DMS114 treated with DMSO at 0.1 percent for 48 hours (cell line): ENCODE measurements at regions not wholly inside any gene's neighbourhood (a gene's known extent, or its start where the extent isn't known, plus 50 kb on each side); places are given as distances from the start of the nearest gene placed in this dataset.
"Not testable (repeated sequence)": the region's sequence is repeated elsewhere in the genome, so short reads cannot be mapped to it uniquely, and the experiment has no call there.

Source experiments
- DNase-seq: peaks from one replicate; lab custom pipeline; 2025; ENCODE audit not compliant: unreplicated experiment; lab: John Stamatoyannopoulos, UW

- DNase-seq, result not testable (repeated sequence)
Measured at GRCh38 chr10:65053831-65054351, 1532.7 kb downstream of the REEP3 start.

GRCh38 chr10:65054701-65055100 lies 1533.5 kb downstream of the REEP3 start:
- DNase-seq, result not testable (repeated sequence)

DNA sequence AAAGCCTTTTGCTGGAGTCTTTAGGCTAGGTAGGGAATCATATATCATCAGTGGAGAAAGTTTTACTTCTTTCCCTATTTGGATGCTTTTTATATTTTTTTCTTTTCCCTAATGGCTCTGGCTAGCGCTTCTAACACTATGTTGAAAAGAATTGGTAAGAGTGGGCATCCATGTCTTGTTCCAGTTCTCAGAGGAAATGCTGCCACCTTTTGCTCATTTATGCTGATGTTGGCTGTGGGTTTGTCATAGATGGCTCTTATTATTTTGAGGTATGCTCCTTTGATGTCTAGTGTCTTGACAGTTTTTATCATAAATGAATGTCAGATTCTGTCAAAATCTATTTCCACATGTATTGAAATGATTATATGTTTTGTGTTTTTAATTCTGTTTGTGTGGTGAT lies 1544.1 kb downstream of the REEP3 start:
- no peak for DNase-seq

GRCh38 chr10:65083222-65083621 lies 1562.0 kb downstream of the REEP3 start:
- DNase-seq, result no peak

GRCh38 chr10:65090991-65091390 lies 1569.8 kb downstream of the REEP3 start:
- DNase-seq, result no peak

- DNase-seq, result no peak
Measured at GRCh38 chr10:65100146-65100545, 1578.9 kb downstream of the REEP3 start.

GRCh38 chr10:65100881-65101280 lies 1579.7 kb downstream of the REEP3 start:
- DNase-seq, result not testable (repeated sequence)

GRCh38 chr10:65110009-65110408 lies 1588.8 kb downstream of the REEP3 start:
- no peak for DNase-seq

- not testable (repeated sequence) for DNase-seq
Measured at GRCh38 chr10:65111059-65111458, 1589.9 kb downstream of the REEP3 start.

- no peak for DNase-seq
Measured at GRCh38 chr10:65112573-65112972, 1591.4 kb downstream of the REEP3 start.

DNA sequence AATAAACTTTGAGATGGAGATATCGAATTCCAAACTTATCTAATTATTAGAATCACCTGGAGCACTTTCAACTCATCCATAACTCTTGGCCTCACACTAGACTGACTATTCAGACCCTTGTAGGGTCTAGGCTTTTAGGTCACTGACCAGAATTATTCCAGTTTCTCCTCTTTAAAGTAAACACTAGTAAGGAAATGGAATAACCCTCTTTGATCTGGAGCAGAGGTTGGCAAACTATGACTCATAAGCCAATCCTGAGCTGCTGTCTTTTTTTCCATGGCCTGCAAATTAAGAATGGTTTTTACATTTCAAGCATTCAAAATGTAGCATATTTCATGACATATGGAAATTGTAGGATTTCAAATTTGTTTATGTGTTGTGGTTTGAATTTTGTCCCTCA lies 1601.9 kb downstream of the REEP3 start:
- no peak for DNase-seq

DNA sequence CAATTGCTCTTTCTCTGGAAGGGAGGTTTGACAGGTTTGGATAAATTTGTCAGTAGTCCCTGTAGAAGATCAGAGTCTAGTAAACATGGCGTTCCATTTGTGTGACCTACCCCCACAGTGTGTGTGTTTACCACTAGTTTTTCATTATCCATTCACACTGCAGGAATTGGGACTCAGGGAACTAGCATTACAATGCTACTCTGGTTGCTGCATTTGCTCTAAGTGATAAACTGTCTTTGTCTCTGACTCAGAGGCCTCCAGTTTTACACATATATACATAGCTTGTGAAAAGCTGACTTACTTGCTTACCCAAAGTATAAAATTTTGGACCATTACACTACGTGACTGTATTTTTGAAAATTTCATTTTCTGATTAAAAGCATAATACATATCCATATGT lies 1604.0 kb downstream of the REEP3 start:
- DNase-seq, result no peak

DNA sequence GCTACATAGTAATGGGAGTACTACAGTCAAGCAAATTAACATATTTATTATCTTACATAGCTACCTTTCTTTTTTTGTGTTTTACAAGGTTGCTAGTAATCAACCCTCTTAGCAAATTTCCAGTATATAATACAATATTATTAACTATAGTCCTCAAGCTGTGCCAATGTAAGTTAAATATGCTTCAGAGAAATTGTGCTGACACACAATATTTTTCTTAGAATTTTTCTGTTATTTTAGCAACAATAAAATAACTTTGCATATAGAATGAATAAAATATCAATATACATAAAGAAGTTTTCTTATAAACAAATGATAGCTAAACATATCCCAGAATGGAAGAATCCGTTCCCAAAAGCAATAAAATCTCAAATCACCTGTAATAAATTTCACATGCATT lies 1605.1 kb downstream of the REEP3 start:
- DNase-seq, result no peak

DNA sequence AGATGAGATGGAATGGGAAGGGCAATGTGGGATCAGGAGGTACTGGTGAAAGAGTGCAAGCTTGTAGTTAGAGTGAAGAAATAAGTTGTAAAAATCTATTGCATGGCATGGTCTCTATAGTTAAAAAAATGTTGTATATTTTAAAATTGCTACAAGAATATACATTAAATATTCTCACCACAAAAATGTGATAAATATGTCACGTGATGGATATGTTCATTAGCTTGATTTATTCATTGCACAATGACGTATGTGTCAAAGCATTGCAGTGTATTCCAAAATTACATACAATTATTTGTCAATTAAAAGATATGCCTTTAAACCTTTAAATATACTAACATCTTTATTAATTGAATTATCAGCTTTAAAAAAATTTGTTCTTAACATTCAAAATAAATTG lies 1607.1 kb downstream of the REEP3 start:
- DNase-seq, result no peak

- no peak for DNase-seq
Measured at GRCh38 chr10:65130162-65130758, 1609.1 kb downstream of the REEP3 start.

DNA sequence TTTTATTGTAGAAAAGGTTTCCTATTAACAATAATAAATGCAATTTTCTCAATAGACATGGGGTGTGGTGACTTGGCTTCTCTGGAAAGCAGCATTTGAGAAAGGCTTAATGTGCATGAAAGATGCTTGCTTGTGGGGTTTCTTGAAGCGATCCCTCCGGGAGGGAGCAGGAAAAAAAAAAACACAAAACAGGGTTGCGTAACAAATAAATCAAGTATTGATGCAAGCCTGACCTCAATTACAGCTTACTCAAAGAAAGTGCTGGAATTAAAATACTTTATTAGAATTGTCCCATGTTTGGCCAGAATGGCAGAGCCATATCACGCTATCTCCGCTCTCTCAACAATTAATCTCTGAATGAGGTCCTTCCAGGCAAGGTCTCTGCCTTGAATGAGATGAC lies 1612.5 kb downstream of the REEP3 start:
- no peak for DNase-seq

DNA sequence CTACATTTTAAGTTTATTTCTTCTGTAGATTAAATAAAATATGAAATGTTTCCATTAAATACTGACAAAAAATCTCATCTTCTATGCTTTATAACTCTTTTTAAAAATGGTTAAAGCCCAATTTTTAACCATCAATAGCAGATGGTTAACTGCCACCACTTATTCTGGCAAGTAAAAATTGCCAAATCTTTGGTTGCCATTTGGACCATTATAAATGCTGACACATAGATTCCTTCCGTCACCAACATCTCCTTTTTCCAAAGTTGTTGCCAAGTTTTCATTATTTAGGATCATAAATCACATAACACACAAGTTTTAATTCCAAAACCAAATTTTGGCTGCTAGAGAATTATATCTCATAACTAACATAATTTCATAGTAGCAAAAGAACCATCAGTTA lies 1614.3 kb downstream of the REEP3 start:
- no peak for DNase-seq

- no peak for DNase-seq
Measured at GRCh38 chr10:65142641-65143435, 1621.6 kb downstream of the REEP3 start.

- no peak for DNase-seq
Measured at GRCh38 chr10:65143723-65144122, 1622.5 kb downstream of the REEP3 start.

- DNase-seq, result no peak
Measured at GRCh38 chr10:65149878-65150277, 1628.7 kb downstream of the REEP3 start.

DNA sequence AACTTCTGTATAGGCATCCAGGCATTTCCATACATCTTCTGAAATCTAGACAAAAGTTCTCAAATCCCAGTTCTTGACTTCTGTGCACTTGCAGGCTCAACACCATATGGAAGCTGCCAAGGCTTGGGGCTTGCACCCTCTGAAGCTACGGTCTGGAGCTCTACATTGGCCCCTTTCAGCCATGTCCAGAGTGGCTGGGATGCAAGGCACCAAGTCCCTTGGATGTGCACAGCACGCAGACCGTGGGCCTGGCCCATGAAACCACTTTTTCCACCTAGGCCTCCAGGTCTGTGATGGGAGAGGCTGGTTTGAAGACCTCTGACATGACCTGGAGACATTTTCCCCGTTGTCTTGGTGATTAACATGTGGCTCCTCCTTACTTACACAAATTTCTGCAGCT lies 1645.1 kb downstream of the REEP3 start:
- DNase-seq, result no peak

DNA sequence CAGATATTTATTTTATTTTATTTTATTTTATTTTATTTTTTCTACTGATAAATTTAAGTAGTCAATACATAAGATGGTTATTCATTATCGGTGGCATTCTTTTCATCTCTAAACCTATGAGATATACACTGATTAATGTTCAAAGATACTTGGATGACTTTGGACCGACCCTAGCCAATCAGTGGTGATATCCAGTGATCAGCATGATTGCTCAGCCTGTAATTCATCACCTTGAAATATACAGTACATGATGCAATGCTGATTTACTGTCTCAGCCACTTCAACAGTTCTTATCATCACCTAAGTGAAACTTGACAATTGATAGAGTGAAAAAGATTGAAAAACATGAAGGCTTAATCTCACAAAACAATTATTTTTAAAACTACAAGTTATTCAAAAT lies 1651.0 kb downstream of the REEP3 start:
- no peak for DNase-seq

DNA sequence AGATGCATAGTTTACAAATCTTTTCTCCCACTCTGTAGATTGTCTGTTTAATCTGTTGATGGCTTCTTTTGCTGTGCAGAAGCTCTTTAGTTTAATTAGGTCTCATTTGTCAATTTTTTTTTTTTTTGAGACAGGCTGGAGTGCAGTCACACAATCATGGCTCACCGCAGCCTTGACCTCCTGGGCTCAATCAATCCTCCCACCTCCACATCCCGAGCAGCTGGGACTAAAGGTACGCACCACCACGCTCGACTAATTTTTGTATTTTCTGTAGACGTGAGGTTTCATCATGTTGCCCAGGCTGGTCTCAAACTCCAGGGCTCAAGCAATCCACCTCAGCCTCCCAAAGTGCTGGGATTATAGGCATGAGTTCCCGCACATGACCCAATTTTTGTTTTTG lies 1655.8 kb downstream of the REEP3 start:
- no peak for DNase-seq
